ENCODE measurements at regions not wholly inside any gene's neighbourhood (a gene's known extent, or its start where the extent isn't known, plus 50 kb on each side); places are given as distances from the start of the nearest gene placed in this dataset.

DNA sequence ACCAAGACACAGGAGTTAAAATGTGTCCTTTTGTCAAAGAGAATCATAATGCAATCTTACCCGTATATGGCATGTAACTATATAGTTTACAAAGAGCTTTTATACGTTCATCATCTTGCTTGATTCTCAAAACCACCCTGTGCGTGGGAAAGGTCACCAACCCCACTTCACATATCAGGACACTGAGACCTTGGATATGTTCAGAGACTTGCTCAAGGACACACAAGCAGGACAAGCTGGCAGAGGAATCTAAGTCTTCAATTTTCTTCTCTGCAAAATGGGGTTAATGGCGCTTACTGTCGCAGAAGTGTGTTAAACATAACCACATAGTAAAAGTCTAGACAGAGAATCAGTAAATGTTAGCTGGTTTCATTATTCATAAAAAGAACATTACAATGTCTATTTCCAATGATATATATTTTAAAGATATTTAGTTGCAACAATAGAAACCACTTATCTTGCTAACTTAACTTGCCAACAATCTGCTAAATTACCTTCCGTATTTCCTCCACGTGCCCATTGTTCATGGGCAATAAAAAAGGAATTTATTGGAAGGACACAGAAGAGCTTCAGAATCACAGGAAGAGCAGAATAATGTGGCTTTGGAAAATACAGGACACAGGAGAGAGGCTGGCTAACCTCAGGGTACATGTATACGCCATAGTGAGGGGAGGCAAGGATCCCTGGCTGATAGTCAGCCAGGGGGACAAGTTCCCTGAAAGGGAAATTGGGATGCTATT, 64.6 kb upstream of the TAPT1 start:
- TF ChIP-seq, protein P1, sequence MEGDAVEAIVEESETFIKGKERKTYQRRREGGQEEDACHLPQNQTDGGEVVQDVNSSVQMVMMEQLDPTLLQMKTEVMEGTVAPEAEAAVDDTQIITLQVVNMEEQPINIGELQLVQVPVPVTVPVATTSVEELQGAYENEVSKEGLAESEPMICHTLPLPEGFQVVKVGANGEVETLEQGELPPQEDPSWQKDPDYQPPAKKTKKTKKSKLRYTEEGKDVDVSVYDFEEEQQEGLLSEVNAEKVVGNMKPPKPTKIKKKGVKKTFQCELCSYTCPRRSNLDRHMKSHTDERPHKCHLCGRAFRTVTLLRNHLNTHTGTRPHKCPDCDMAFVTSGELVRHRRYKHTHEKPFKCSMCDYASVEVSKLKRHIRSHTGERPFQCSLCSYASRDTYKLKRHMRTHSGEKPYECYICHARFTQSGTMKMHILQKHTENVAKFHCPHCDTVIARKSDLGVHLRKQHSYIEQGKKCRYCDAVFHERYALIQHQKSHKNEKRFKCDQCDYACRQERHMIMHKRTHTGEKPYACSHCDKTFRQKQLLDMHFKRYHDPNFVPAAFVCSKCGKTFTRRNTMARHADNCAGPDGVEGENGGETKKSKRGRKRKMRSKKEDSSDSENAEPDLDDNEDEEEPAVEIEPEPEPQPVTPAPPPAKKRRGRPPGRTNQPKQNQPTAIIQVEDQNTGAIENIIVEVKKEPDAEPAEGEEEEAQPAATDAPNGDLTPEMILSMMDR (IDR thresholded peaks at IDR 0.05) = no peak
- no peak for TF ChIP-seq POLR2A (IDR thresholded peaks at IDR 0.05)
